ENCODE measurements at regions not wholly inside any gene's neighbourhood (a gene's known extent, or its start where the extent isn't known, plus 50 kb on each side); places are given as distances from the start of the nearest gene placed in this dataset.
A peak's percentile ranks its signal among the peaks of the same experiment; 100 is the strongest.
"Not testable (repeated sequence)": the region's sequence is repeated elsewhere in the genome, so short reads cannot be mapped to it uniquely, and the experiment has no call there.

GRCh38 chr14:87264272-87264785 lies 728.7 kb downstream of the GALC start:
- no peak for DNase-seq (ENCODE audit: low spot score in 2 of 2)
- no peak for FAIRE-seq

- DNase-seq (ENCODE audit: low spot score in 2 of 2) (no peak), FAIRE-seq (no peak)
These were observed 731.4 kb downstream of the GALC start for GRCh38 chr14:87261621-87262020.

- FAIRE-seq, result no peak
- DNase-seq (ENCODE audit: low spot score in 2 of 2), result no peak
These were observed 732.5 kb downstream of the GALC start for GRCh38 chr14:87260460-87260859.

GRCh38 chr14:87257421-87257820 lies 735.6 kb downstream of the GALC start:
- FAIRE-seq, result no peak
- no peak for DNase-seq (ENCODE audit: low spot score in 2 of 2)

- no peak for FAIRE-seq
- DNase-seq (ENCODE audit: low spot score in 2 of 2), result no peak
These were observed 737.9 kb downstream of the GALC start for GRCh38 chr14:87255058-87255457.

GRCh38 chr14:87254331-87254874 lies 738.6 kb downstream of the GALC start:
- no peak for FAIRE-seq
- no peak for DNase-seq (ENCODE audit: low spot score in 2 of 2)

- FAIRE-seq; DNase-seq (ENCODE audit: low spot score in 2 of 2): not testable (repeated sequence)
These were observed 739.2 kb downstream of the GALC start for GRCh38 chr14:87253791-87254190.

- DNase-seq (ENCODE audit: low spot score in 2 of 2) (no peak), FAIRE-seq (no peak)
These were observed 740.9 kb downstream of the GALC start for GRCh38 chr14:87252103-87252502.

GRCh38 chr14:87251011-87251410 lies 742.0 kb downstream of the GALC start:
- DNase-seq (ENCODE audit: low spot score in 2 of 2) (no peak), FAIRE-seq (no peak)

- DNase-seq (ENCODE audit: low spot score in 2 of 2) (no peak), FAIRE-seq (peak; percentile 42)
These were observed 751.8 kb downstream of the GALC start for GRCh38 chr14:87241018-87241768.

GRCh38 chr14:87240319-87240718 lies 752.7 kb downstream of the GALC start:
- FAIRE-seq; DNase-seq (ENCODE audit: low spot score in 2 of 2): not testable (repeated sequence)

- DNase-seq (ENCODE audit: low spot score in 2 of 2) (no peak), FAIRE-seq (no peak)
These were observed 759.1 kb downstream of the GALC start for GRCh38 chr14:87233806-87234384.

GRCh38 chr14:87233266-87233665 lies 759.7 kb downstream of the GALC start:
- no peak for DNase-seq (ENCODE audit: low spot score in 2 of 2)
- no peak for FAIRE-seq

GRCh38 chr14:87231336-87232026 lies 761.5 kb downstream of the GALC start:
- DNase-seq (ENCODE audit: low spot score in 2 of 2), result no peak
- FAIRE-seq, result no peak

GRCh38 chr14:87230726-87231125 lies 762.3 kb downstream of the GALC start:
- FAIRE-seq (no peak), DNase-seq (ENCODE audit: low spot score in 2 of 2) (no peak)

GRCh38 chr14:87229131-87229530 lies 763.9 kb downstream of the GALC start:
- DNase-seq (ENCODE audit: low spot score in 2 of 2), result no peak
- no peak for FAIRE-seq

- DNase-seq (ENCODE audit: low spot score in 2 of 2), result no peak
- FAIRE-seq, result no peak
These were observed 776.0 kb downstream of the GALC start for GRCh38 chr14:87217023-87217422.

- FAIRE-seq, result no peak
- DNase-seq (ENCODE audit: low spot score in 2 of 2), result no peak
These were observed 778.4 kb downstream of the GALC start for GRCh38 chr14:87214558-87214957.

- FAIRE-seq, result no peak
- no peak for DNase-seq (ENCODE audit: low spot score in 2 of 2)
These were observed 785.2 kb downstream of the GALC start for GRCh38 chr14:87207756-87208155.

GRCh38 chr14:87205811-87206210 lies 787.2 kb downstream of the GALC start:
- no peak for FAIRE-seq

GRCh38 chr14:87203346-87203745 lies 789.6 kb downstream of the GALC start:
- FAIRE-seq (no peak), DNase-seq (ENCODE audit: low spot score in 2 of 2) (no peak)

More at GRCh38 chr14:87205811-87206210, 787.2 kb downstream of the GALC start:
- no peak for DNase-seq (ENCODE audit: low spot score in 2 of 2)

All from frontal cortex (tissue), 3 donors.